K562 (cell line): ENCODE measurements at regions not wholly inside any gene's neighbourhood (a gene's known extent, or its start where the extent isn't known, plus 50 kb on each side); places are given as distances from the start of the nearest gene placed in this dataset.

Source experiments
- CBX2 ChIP-seq: fragments of 200-600 bp; sonication (generic); IDR thresholded peaks from one replicate; pipeline ENCODE4 v1.6.1; 2012; ENCODE audit warnings: mild to moderate bottlenecking, low read length, inconsistent platforms; ENCODE audit not compliant: insufficient read depth, poor library complexity, severe bottlenecking
- EP300 ChIP-seq: IDR thresholded peaks from 2 replicates; pipeline ENCODE4 v1.6.1; 2012; ENCODE audit warnings: low read length, improper control_type of control experiment
- EZH2 ChIP-seq: IDR thresholded peaks from 2 replicates; pipeline ENCODE4 v1.6.1; 2012; ENCODE audit warnings: low read depth, mild to moderate bottlenecking, inconsistent platforms, low read length, borderline replicate concordance
- GABPA ChIP-seq: fragments of 200-800 bp; sonication (Bioruptor generic); conservative IDR thresholded peaks from 2 replicates; pipeline ENCODE4 v1.6.1; 2016; ENCODE audit warnings: low read depth, missing genetic modification characterization, missing compliant biosample characterization
- KDM4B ChIP-seq, 2 experiments: fragments of 450-650 bp in 1 of 2; sonication (generic) in 1 of 2; IDR thresholded peaks; 2 replicates each; pipeline ENCODE4 v1.6.1; 2016 to 2017; ENCODE audit warnings: borderline replicate concordance in 2 of 2, antibody characterized with exemption in 1 of 2, low read depth in 1 of 2, mild to moderate bottlenecking in 1 of 2
- SIN3A ChIP-seq, 2 experiments: fragments of 150-350 bp in 1 of 2; IDR thresholded peaks; 2 replicates each; pipeline ENCODE4 v1.6.1; 2011 to 2016; ENCODE audit warnings: borderline replicate concordance in 2 of 2, low read depth in 2 of 2, low read length in 2 of 2, mild to moderate bottlenecking in 2 of 2, moderate library complexity in 2 of 2; ENCODE audit not compliant: control insufficient read depth in 1 of 2
- TF ChIP-seq, protein P1 (sequence below), 3 experiments: IDR thresholded peaks in 2 of 3; conservative IDR thresholded peaks in 1 of 3; 2 replicates each; pipeline ENCODE4 v1.5.1; 2011 to 2012; ENCODE audit warnings: low read length in 3 of 3, mild to moderate bottlenecking in 3 of 3, control low read depth in 2 of 3, improper control_type of control experiment in 1 of 3, inconsistent platforms in 1 of 3, low read depth in 1 of 3, mixed read lengths in 1 of 3, moderate library complexity in 1 of 3; ENCODE audit not compliant: insufficient read depth in 2 of 3

DNA sequence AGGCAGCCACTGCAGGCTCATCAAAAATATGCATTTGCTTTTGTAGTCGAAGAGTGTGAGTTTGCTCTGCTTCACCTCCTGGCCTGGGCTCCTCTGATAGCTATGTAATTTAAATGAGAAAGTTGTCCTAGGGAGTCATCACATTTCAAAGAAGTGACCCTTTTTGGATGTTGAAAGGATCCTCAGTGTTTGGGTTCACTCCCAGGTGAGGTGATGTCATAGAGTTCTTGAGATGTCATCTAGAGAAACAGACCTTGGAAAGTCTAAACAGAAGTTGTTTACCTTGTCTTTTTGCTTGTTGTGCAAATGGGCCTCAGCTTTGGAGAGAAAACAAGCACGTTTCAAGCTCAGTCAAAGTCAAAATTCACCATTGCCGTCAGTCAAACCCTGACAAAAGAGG is 92.0 kb upstream of the BARHL2 start:
- TF ChIP-seq GABPA, result no peak
- TF ChIP-seq EZH2, result no peak
- TF ChIP-seq, protein P1, sequence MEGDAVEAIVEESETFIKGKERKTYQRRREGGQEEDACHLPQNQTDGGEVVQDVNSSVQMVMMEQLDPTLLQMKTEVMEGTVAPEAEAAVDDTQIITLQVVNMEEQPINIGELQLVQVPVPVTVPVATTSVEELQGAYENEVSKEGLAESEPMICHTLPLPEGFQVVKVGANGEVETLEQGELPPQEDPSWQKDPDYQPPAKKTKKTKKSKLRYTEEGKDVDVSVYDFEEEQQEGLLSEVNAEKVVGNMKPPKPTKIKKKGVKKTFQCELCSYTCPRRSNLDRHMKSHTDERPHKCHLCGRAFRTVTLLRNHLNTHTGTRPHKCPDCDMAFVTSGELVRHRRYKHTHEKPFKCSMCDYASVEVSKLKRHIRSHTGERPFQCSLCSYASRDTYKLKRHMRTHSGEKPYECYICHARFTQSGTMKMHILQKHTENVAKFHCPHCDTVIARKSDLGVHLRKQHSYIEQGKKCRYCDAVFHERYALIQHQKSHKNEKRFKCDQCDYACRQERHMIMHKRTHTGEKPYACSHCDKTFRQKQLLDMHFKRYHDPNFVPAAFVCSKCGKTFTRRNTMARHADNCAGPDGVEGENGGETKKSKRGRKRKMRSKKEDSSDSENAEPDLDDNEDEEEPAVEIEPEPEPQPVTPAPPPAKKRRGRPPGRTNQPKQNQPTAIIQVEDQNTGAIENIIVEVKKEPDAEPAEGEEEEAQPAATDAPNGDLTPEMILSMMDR (IDR thresholded peaks at IDR 0.05 in 2 of 3, conservative IDR thresholded peaks at IDR 0.05 in 1 of 3; ENCODE audit: insufficient read depth in 2 of 3, low read depth in 1 of 3, low read length in 3 of 3), result no peak
- TF ChIP-seq EP300, result no peak
- no peak for TF ChIP-seq CBX2
- no peak for TF ChIP-seq SIN3A (IDR thresholded peaks at IDR 0.05; ENCODE audit: borderline replicate concordance in 2 of 2, control insufficient read depth in 1 of 2, low read depth in 2 of 2, low read length in 2 of 2)
- TF ChIP-seq KDM4B (IDR thresholded peaks at IDR 0.05; ENCODE audit: borderline replicate concordance in 2 of 2, low read depth in 1 of 2), result no peak
